ENCODE measurements at regions not wholly inside any gene's neighbourhood (a gene's known extent, or its start where the extent isn't known, plus 50 kb on each side); places are given as distances from the start of the nearest gene placed in this dataset.

- no peak for TF ChIP-seq SMAD5 (IDR thresholded peaks at IDR 0.05; ENCODE audit: low read depth)
- TF ChIP-seq SUPT20H (IDR thresholded peaks at IDR 0.05; ENCODE audit: borderline replicate concordance, control insufficient read depth, low read depth, low read length) = no peak
- no peak for TF ChIP-seq ATF7 (IDR thresholded peaks at IDR 0.05; ENCODE audit: low read depth)
Observed at GRCh38 chr10:23980094-23980493, 228.8 kb upstream of the KIAA1217 start (continued).

GRCh38 chr10:23981520-23982309 is 227.2 kb upstream of the KIAA1217 start:
- Histone ChIP-seq H3K79me2 (ENCODE audit: control insufficient read depth, insufficient read depth, low read length) (no peaks in the 10 kb centered on the region), H3K4me2 (ENCODE audit: control insufficient read depth, insufficient read depth) (no peak overlapping the region), H3K36me3 (ENCODE audit: control insufficient read depth in 2 of 2, insufficient read depth in 2 of 2, low read length in 1 of 2) (no peaks in the 10 kb centered on the region), H3K9me3 (replicated peaks; ENCODE audit: control insufficient read depth, insufficient read depth, low read length) (no peaks in the 10 kb centered on the region), H2AFZ (ENCODE audit: control insufficient read depth, low read depth, low read length) (no peak overlapping the region), H3K4me1 (ENCODE audit: control insufficient read depth, insufficient read depth, low read length) (no peaks in the 10 kb centered on the region), H4K20me1 (ENCODE audit: control insufficient read depth, insufficient read depth) (no peaks in the 10 kb centered on the region), H3K27me3 (replicated peaks in 1 of 2; ENCODE audit: control insufficient read depth in 2 of 2, insufficient read depth in 2 of 2, low read length in 1 of 2) (no peaks in the 10 kb centered on the region), H3K27ac (ENCODE audit: control insufficient read depth, insufficient read depth) (no peak overlapping the region), H3K4me3 (no peak overlapping the region), H3K9ac (ENCODE audit: control insufficient read depth, insufficient read depth, low read length) (no peak overlapping the region)
- ChIA-PET CTCF (interaction anchor here (1.2 kb wide), 1 partner anchor 13 kb away, joined by 4 read pairs; no protein-coding TSS in a partner anchor), POLR2A (no interaction called here), SMC1A (ENCODE audit: uncharacterized antibody, unreplicated experiment) (interaction anchor here (0.6 to 2.5 kb wide), 3 partner anchors 12 to 437 kb away, joined by 3 to 11 read pairs (median 4); no protein-coding TSS in a partner anchor), RAD21 (ENCODE audit: unreplicated experiment) (no interaction called here)
- DNase-seq (ENCODE audit: low read depth, low spot score) (no peak), ATAC-seq (no peak), FAIRE-seq (no peak)
- intact Hi-C loops (cut with micrococcal nuclease; ENCODE audit: unreplicated experiment) (no loop called here), in situ Hi-C loops (cut with MboI) (loop anchor here (5.0 kb wide), 1 partner anchor 381 kb away; no protein-coding TSS in a partner anchor)
- 46% methylated on average over 3 of the region's 3 CpGs for WGBS (ENCODE audit: insufficient coverage, insufficient replicate concordance, low lambda C conversion rate, missing lambda C conversion rate)
- BruUV-seq (replicated peaks) = no TSS peak
- TF ChIP-seq BRCA1 (IDR thresholded peaks at IDR 0.05; ENCODE audit: low read depth, low read length) = no peak
- TF ChIP-seq ZZZ3 (IDR thresholded peaks at IDR 0.05; ENCODE audit: control insufficient read depth, insufficient read length, low read depth) = no peak
- TF ChIP-seq ZBED1 (IDR thresholded peaks at IDR 0.05; ENCODE audit: borderline replicate concordance) = no peak
- TF ChIP-seq CUX1 (IDR thresholded peaks at IDR 0.05; ENCODE audit: insufficient replicate concordance, low read depth, low read length) = no peak
- TF ChIP-seq RFX5 (IDR thresholded peaks at IDR 0.05; ENCODE audit: low read depth, low read length) = no peak
- no peak for TF ChIP-seq CTCF (IDR thresholded peaks at IDR 0.05 in 2 of 3, conservative IDR thresholded peaks at IDR 0.05 in 1 of 3; ENCODE audit: control insufficient read depth in 2 of 3, extremely low read depth in 1 of 3, insufficient read depth in 1 of 3, low read depth in 3 of 3, low read length in 3 of 3)
- no peak for TF ChIP-seq MAX (IDR thresholded peaks at IDR 0.05; ENCODE audit: low read depth, low read length)
- no peak for TF ChIP-seq NR2C1 (IDR thresholded peaks at IDR 0.05)
- TF ChIP-seq BMI1 (IDR thresholded peaks at IDR 0.05; ENCODE audit: borderline replicate concordance) = no peak
- TF ChIP-seq NR2F1 (conservative IDR thresholded peaks at IDR 0.05) = no peak
- TF ChIP-seq POU2F2 (IDR thresholded peaks at IDR 0.05; ENCODE audit: borderline replicate concordance, low read depth, low read length) = no peak
- TF ChIP-seq EGR1 (IDR thresholded peaks at IDR 0.05; ENCODE audit: borderline replicate concordance in 1 of 2, low read depth in 2 of 2, low read length in 2 of 2) = no peak

All from GM12878 (cell line).